Panc1 (cell line): ENCODE measurements at regions not wholly inside any gene's neighbourhood (a gene's known extent, or its start where the extent isn't known, plus 50 kb on each side); places are given as distances from the start of the nearest gene placed in this dataset.

Source experiments
- POLR2AphosphoS5 ChIP-seq: IDR thresholded peaks from 2 replicates; pipeline ENCODE4 v1.6.1; 2012; ENCODE audit warnings: mild to moderate bottlenecking, low read depth, low read length, moderate library complexity
- TF ChIP-seq, protein P1 (sequence below): fragments of 450-650 bp; IDR thresholded peaks from 2 replicates; pipeline ENCODE4 v1.5.1; 2017; ENCODE audit warnings: mild to moderate bottlenecking

DNA sequence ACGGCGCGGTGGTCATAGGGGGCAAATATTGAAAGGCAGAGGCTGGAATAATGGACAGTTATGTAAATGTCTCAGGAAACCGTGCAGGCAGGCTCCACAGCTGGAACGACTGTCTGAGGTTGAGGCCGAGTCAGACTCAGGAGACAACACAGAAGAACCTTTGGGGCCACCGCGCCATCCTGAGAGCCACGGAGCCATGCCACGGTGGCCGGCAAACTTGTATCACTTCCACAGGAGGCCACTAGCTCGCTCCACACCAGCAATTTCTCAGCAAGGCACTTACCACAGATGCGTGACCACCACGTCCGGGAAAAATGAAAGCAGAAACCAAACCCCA is 156.7 kb upstream of the SALL3 start:
- no peak for TF ChIP-seq POLR2AphosphoS5
- TF ChIP-seq, protein P1, sequence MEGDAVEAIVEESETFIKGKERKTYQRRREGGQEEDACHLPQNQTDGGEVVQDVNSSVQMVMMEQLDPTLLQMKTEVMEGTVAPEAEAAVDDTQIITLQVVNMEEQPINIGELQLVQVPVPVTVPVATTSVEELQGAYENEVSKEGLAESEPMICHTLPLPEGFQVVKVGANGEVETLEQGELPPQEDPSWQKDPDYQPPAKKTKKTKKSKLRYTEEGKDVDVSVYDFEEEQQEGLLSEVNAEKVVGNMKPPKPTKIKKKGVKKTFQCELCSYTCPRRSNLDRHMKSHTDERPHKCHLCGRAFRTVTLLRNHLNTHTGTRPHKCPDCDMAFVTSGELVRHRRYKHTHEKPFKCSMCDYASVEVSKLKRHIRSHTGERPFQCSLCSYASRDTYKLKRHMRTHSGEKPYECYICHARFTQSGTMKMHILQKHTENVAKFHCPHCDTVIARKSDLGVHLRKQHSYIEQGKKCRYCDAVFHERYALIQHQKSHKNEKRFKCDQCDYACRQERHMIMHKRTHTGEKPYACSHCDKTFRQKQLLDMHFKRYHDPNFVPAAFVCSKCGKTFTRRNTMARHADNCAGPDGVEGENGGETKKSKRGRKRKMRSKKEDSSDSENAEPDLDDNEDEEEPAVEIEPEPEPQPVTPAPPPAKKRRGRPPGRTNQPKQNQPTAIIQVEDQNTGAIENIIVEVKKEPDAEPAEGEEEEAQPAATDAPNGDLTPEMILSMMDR = no peak
